Astrocyte (in vitro differentiated cells and primary cell): ENCODE measurements at regions not wholly inside any gene's neighbourhood (a gene's known extent, or its start where the extent isn't known, plus 50 kb on each side); places are given as distances from the start of the nearest gene placed in this dataset.

Source experiments
- CTCF ChIP-seq: IDR thresholded peaks from 2 replicates; pipeline ENCODE4 v1.5.1; 2011; ENCODE audit warnings: low read depth, mild to moderate bottlenecking, inconsistent platforms, low read length, moderate library complexity; ENCODE audit not compliant: insufficient read depth
- EZH2 ChIP-seq: IDR thresholded peaks from 2 replicates; pipeline ENCODE4 v1.6.1; 2012; ENCODE audit warnings: mild to moderate bottlenecking, low read length, inconsistent platforms; ENCODE audit not compliant: insufficient read depth

- no peak for TF ChIP-seq CTCF
- no peak for TF ChIP-seq EZH2
Measured at GRCh38 chr6:166853371-166854325, 102.7 kb downstream of the RNASET2 start.
